ENCODE measurements at regions not wholly inside any gene's neighbourhood (a gene's known extent, or its start where the extent isn't known, plus 50 kb on each side); places are given as distances from the start of the nearest gene placed in this dataset.

- no peak for DNase-seq
Observed at GRCh38 chrX:40303256-40304077, 205.7 kb upstream of the BCOR start.

GRCh38 chrX:40300286-40300890 lies 202.6 kb upstream of the BCOR start:
- DNase-seq = no peak

DNA sequence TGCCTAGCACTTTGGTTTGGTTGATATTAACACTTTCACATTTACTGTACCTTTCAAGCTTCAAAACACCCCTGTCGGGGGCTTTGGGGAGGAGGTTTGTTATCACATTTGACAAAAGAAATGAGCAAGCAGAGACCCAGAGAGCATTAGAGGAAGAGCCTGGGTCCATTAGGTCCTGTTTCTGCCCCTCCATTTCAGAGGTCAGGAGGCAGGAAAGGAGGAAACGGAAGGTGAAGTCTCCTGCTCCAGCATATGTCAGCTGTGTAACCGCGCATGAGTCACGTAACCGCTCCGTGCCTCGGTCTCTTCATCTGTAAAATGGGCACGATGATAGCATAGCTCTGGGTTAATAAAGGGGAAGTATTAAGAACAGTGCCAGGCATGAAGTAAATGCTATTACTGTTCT lies 201.9 kb upstream of the BCOR start:
- DNase-seq = no peak

- DNase-seq = no peak
Observed at GRCh38 chrX:40298572-40299479, 201.1 kb upstream of the BCOR start.

DNA sequence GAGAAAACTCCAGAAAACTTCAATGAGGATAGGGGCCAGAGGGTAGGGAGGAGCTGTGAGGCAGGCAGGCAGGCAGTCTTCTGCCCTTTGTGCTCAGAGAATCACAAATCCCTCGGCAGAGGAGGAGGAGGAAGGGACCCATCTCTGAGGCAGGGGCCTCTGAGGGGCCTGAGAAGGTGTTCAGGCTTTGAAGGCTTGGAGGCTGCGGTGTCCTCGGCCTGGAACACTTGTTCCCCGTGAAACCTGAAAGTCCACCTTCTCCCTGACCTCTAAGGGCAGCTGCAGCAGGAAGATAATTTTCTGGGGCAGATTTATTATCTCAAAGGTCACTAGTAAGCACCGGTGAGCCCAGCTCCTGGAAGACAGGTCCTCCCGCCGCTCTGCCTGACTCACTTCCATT lies 200.3 kb upstream of the BCOR start:
- DNase-seq = no peak

- DNase-seq = no peak
Observed at GRCh38 chrX:40291553-40291952, 193.8 kb upstream of the BCOR start.

GRCh38 chrX:40290517-40290916 lies 192.8 kb upstream of the BCOR start:
- no peak for DNase-seq

DNA sequence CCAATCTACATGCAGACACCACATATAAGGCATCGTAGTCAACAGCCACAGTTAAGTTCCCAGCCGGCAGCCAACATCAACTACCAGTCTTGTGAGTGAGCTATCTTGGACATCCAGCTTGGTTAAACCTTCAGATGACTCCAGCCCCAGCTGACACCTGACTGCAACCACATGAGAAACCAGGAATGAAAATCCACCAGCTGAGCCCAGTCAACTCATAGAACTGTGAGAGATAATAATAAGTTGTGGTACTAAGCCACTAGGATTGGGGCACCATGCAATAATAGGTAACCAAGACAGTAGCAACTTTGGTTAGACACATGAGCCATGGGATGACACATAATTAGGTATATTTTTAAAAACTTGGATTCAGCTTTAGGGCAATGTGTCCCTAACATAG lies 188.1 kb upstream of the BCOR start:
- no peak for DNase-seq

- no peak for DNase-seq
Observed at GRCh38 chrX:40284852-40285251, 187.1 kb upstream of the BCOR start.

DNA sequence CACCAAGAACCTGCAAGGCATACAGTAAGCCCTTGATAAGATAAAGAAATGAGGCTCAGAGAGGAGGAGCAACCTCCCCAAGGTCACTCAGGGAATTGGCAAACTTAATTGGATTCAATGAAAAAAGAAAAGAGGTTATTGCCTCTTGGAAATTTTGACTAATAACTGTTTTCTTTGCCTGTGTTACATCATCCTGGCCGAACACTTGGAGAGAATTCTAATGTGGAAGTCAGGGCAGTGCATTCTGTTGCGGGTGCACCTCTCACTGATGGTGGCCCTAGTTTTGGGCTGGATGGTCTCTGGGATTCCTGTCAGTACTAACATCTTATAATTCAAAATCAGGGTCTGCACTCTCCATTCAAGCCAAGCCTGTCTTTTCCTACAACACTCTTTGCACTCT lies 186.2 kb upstream of the BCOR start:
- no peak for DNase-seq

DNA sequence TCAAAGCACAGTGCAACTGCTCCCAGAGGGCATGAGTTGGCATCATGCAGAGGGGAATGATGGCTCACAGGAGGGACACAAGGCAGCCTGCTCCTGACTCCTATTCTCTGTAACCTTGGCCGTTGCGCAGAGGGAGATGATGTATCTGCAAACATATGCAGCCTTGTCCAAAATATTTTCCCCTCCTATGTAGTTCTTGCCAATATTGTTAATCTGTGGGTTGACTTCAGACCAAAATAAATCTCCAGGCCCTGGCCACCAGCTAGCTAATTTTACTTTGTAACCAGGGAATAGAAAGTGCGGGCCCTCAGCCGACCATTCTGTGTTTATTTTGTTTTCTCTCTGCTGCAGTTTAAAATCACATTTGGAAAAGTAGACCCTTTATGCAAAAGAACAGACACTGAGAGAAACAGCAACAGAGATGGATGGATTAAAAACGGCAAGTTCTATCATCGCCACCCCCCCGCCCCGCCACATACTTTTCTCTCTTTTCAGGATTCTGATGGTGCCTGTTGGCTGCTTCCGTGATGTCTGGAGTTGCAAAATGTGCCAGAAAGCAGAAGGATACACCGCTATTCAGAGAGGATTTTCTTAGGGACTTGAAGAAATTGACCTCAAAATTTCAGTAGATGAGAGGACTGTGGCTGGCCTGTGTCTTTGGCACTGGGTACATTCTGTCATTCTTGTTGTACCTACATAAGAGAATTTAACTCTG lies 185.3 kb upstream of the BCOR start:
- DNase-seq = no peak

DNA sequence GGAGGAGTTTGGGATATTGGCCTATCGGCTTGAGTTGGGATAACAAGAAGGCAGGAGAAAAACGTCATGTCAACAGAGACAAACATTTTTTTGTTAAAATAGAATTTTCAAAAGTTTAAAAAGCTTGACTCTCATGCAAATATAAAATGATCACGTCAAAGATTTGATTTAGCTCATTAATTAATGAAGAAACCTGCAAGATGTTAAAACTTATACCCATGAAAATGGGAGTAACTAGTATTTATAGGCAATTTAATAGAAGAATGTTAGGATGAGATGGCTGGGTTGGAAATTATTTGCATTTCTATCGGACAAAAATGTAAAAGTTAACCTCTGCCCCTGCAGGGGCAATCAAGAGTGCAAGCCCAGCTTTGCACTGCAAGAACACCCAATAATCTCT lies 184.6 kb upstream of the BCOR start:
- DNase-seq = no peak

- DNase-seq = no peak
Observed at GRCh38 chrX:40281336-40282005, 183.7 kb upstream of the BCOR start.

DNA sequence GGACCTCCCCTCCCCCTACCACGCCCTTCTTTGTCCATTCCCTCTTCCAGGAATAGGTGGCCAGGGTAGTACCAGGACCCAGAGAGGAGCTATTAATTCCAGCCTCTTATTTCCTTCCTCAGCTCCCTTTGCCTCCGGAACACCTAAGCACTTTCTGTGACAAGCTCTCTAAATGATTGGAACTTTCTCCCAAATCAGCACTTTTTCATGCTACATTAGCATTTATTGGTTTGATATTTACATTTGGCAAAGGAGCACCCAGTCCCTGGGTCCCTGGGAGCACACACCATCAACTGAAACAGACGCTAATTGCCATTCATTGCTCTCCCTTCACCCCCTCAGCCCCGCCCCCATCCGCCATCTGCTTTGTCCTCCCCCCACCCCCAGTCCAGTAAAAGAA lies 182.0 kb upstream of the BCOR start:
- no peak for DNase-seq

DNA sequence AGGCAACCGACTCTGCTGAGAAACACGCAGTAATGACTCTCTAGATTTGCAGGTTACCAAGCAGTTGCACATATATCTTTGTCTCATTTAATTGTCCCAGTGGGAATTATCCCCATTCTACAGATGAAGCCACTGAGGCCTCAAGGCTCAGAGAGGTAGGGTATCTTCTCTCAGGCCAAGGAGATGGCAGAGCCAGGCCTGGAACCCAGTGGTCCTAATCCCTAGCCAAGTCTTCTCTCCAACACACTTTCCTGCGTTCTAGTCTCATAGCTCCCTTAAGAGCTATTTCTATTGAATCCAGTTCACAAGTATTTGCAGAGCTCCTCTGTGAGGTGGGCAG lies 181.3 kb upstream of the BCOR start:
- DNase-seq = no peak

- no peak for DNase-seq
Observed at GRCh38 chrX:40278340-40279090, 180.8 kb upstream of the BCOR start.

DNA sequence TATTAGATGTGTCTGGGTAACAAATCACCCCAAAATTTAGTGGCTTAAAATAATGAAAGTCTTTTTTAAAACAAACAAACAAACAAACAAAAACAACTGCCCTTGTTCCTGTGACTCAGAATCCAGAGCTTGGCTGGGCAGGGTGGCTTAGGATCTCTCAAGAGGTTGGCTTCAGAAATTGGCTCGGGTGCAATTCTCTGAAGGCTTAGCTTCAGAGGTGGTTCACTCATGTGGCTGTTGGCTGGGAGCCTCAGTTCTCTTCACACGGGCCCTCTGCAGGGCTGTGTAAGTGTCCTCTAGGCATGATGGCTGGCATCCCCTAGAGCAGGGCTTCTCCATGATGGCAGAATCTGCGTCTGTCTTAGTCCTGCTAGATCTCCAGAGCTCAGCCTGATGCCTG lies 179.9 kb upstream of the BCOR start:
- no peak for DNase-seq

GRCh38 chrX:40273356-40274050 lies 175.7 kb upstream of the BCOR start:
- DNase-seq = no peak

GRCh38 chrX:40272776-40273175 lies 175.0 kb upstream of the BCOR start:
- no peak for DNase-seq

DNA sequence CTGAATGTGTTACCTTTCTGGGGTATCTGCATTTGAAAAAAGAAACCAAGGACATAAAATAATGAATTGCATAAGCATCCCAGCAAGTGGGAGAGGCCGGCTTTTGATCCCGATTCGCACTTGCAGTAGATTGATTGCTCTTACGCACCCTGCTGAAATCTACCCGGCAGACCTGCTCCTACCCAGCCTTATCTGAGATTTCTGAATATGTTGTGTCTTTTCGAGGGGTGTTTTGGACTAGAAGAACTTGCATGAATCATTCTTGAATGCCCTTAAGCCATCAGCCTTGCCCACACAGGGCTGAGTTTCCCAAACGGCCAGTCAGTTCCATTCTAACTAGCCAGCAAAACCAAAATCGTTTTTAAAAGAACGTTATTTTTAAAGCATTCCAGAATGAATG lies 174.4 kb upstream of the BCOR start:
- no peak for DNase-seq

DNA sequence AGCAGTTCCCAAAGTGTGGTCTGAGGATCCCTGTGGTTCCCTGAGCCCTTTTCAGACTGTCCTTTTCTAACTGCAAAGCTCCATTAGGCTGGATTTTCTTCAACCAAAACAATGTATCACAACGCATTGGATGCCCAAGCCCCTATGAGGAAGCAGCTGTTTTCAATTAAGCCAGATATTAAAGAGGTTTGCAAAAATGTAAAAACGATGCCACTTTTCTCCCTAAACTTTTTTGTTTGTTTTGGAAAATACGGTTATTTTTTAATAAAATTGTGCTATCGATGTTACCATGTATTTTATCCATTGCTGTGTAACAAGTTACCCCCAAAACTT lies 170.4 kb upstream of the BCOR start:
- no peak for DNase-seq
